ENCODE measurements at regions not wholly inside any gene's neighbourhood (a gene's known extent, or its start where the extent isn't known, plus 50 kb on each side); places are given as distances from the start of the nearest gene placed in this dataset.

GRCh38 chrX:39242187-39242586, 440.9 kb downstream of the MID1IP1 start:
- FAIRE-seq (no peak), DNase-seq (ENCODE audit: insufficient read length, low spot score) (no peak)
- TF ChIP-seq, protein P1, sequence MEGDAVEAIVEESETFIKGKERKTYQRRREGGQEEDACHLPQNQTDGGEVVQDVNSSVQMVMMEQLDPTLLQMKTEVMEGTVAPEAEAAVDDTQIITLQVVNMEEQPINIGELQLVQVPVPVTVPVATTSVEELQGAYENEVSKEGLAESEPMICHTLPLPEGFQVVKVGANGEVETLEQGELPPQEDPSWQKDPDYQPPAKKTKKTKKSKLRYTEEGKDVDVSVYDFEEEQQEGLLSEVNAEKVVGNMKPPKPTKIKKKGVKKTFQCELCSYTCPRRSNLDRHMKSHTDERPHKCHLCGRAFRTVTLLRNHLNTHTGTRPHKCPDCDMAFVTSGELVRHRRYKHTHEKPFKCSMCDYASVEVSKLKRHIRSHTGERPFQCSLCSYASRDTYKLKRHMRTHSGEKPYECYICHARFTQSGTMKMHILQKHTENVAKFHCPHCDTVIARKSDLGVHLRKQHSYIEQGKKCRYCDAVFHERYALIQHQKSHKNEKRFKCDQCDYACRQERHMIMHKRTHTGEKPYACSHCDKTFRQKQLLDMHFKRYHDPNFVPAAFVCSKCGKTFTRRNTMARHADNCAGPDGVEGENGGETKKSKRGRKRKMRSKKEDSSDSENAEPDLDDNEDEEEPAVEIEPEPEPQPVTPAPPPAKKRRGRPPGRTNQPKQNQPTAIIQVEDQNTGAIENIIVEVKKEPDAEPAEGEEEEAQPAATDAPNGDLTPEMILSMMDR (IDR thresholded peaks at IDR 0.05; ENCODE audit: insufficient read depth, missing control alignments) = peak; percentile 25

DNA sequence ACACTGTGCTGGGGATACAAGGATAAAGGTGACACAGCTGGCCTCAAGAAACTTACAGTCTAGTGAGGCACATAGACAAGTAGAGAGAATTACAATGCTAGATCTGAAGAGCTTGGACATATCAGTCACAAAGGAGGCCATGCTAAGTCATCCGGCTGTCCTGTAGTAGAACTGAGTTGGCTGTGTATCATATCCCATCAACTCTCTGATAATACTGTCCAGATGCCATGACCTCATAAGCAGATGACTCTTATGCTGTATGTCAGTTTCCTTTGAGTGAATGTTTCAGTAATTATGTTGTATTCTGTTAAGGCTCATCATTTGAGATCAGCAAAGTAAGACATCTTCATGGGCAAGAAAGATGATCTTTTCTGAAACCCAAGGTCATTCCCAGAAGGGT, 442.9 kb downstream of the MID1IP1 start:
- DNase-seq (ENCODE audit: insufficient read length, low spot score) = no peak
- no peak for FAIRE-seq
- TF ChIP-seq, protein P1 (IDR thresholded peaks at IDR 0.05; ENCODE audit: insufficient read depth, missing control alignments) = no peak

DNA sequence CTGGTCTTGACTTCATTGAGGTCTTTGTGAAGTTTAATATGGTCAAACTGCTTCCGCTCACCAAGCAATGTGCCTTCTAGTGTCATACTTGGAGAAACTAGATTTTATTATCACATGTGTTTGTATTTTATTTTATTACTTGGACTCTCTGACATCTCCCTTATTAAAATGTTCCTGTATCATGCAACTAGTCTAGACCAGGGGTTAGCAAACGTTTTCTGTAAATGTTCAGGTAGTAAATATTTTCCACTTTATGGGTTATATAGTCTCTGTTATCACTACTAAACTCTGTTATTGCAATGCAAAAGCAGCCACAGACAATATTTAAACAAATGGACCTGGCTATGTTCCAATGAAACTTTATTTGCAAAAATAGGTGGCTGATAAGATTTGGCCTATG, 443.8 kb downstream of the MID1IP1 start:
- TF ChIP-seq, protein P1 (IDR thresholded peaks at IDR 0.05; ENCODE audit: insufficient read depth, missing control alignments) = no peak
- no peak for DNase-seq (ENCODE audit: insufficient read length, low spot score)
- no peak for FAIRE-seq

- FAIRE-seq (no peak), DNase-seq (ENCODE audit: insufficient read length, low spot score) (no peak)
- TF ChIP-seq, protein P1 (IDR thresholded peaks at IDR 0.05; ENCODE audit: insufficient read depth, missing control alignments) = no peak
Measured at GRCh38 chrX:39247536-39247935, 446.3 kb downstream of the MID1IP1 start.

DNA sequence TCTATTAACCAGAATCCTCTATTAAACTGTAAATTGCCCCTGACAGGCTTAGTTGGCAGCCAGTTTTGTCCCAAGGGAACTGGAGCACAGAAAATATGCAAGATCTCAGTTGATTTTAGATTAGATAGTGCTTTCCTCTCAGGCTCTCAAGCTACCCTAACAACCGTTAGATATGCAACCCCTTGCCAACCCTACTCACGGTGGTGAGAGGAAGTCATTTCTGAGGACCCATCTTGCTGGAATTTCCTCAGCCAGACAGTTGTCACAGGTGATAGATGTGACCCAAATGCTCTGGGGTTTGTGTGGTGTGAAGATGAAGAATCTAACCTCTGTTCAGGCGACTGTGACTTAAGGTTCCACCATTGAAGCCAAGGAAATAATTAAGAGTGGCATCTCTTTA, 447.1 kb downstream of the MID1IP1 start:
- no peak for FAIRE-seq
- TF ChIP-seq, protein P1 (IDR thresholded peaks at IDR 0.05; ENCODE audit: insufficient read depth, missing control alignments) = no peak
- no peak for DNase-seq (ENCODE audit: insufficient read length, low spot score)

GRCh38 chrX:39249999-39250398, 448.7 kb downstream of the MID1IP1 start:
- no peak for DNase-seq (ENCODE audit: insufficient read length, low spot score)
- no peak for FAIRE-seq
- TF ChIP-seq, protein P1 (IDR thresholded peaks at IDR 0.05; ENCODE audit: insufficient read depth, missing control alignments) = no peak

- FAIRE-seq = no peak
- DNase-seq (ENCODE audit: insufficient read length, low spot score) = no peak
- TF ChIP-seq, protein P1 (IDR thresholded peaks at IDR 0.05; ENCODE audit: insufficient read depth, missing control alignments) = no peak
Measured at GRCh38 chrX:39251995-39252394, 450.7 kb downstream of the MID1IP1 start.
